ENCODE measurements at regions not wholly inside any gene's neighbourhood (a gene's known extent, or its start where the extent isn't known, plus 50 kb on each side); places are given as distances from the start of the nearest gene placed in this dataset.

GRCh38 chr15:98039596-98039995, 79.1 kb downstream of the ARRDC4 start:
- in situ Hi-C loops (cut with MboI; ENCODE audit: low pct_ligation_motif_present in 1 of 4, low pct_unique_long_range_greater_than_20kb in 1 of 4, low sequenced_read_pairs in 3 of 4) (no loop called here), intact Hi-C loops (cut with DNase I; ENCODE audit: low total_unique reads) (no loop called here)
- Histone ChIP-seq H3K4me1 (no peaks in the 10 kb centered on the region), H3K27me3 (no peaks in the 10 kb centered on the region), H3K9me3 (no peaks in the 10 kb centered on the region), H3K4me3 (no peak overlapping the region), H3K36me3 (no peaks in the 10 kb centered on the region), H3K27ac (no peak overlapping the region)
- DNase-seq = no peak
- TF ChIP-seq EP300 (IDR thresholded peaks at IDR 0.05; ENCODE audit: low read depth) = no peak
- no peak for TF ChIP-seq POLR2AphosphoS5 (IDR thresholded peaks at IDR 0.05)
- TF ChIP-seq POLR2A (IDR thresholded peaks at IDR 0.05) = no peak
- no peak for TF ChIP-seq CTCF (IDR thresholded peaks at IDR 0.05)
- 84 to 94% methylated on average over 4 of the region's 4 CpGs for WGBS, 2 donors (ENCODE audit: low coverage in 1 of 2)

- no peak overlapping the region for H3K27ac ChIP-seq
- H3K4me3 ChIP-seq = no peak overlapping the region
- no peak for DNase-seq
- no peaks in the 10 kb centered on the region for H3K9me3 ChIP-seq
- intact Hi-C loops (cut with DNase I; ENCODE audit: low total_unique reads) (no loop called here), in situ Hi-C loops (cut with MboI; ENCODE audit: low pct_ligation_motif_present in 1 of 4, low pct_unique_long_range_greater_than_20kb in 1 of 4, low sequenced_read_pairs in 3 of 4) (no loop called here)
- TF ChIP-seq POLR2A (IDR thresholded peaks at IDR 0.05) (no peak), POLR2AphosphoS5 (IDR thresholded peaks at IDR 0.05) (no peak), EP300 (IDR thresholded peaks at IDR 0.05; ENCODE audit: low read depth) (no peak), CTCF (IDR thresholded peaks at IDR 0.05) (no peak)
- no peaks in the 10 kb centered on the region for H3K36me3 ChIP-seq
- H3K27me3 ChIP-seq = no peaks in the 10 kb centered on the region
- WGBS, 2 donors (ENCODE audit: low coverage in 1 of 2) = 85% methylated on average over 4 to 5 of the region's 5 CpGs
- H3K4me1 ChIP-seq = no peaks in the 10 kb centered on the region
These were observed 79.6 kb downstream of the ARRDC4 start for GRCh38 chr15:98040146-98040545.

- no peaks in the 10 kb centered on the region for H3K9me3 ChIP-seq
- H3K36me3 ChIP-seq = no peaks in the 10 kb centered on the region
- no peaks in the 10 kb centered on the region for H3K27me3 ChIP-seq
- intact Hi-C loops (cut with DNase I; ENCODE audit: low total_unique reads) = no loop called here
- no peaks in the 10 kb centered on the region for H3K4me1 ChIP-seq
- 78% methylated on average over 9 to 23 of the region's 23 CpGs for WGBS, 2 donors (ENCODE audit: low coverage in 1 of 2)
- in situ Hi-C loops (cut with MboI; ENCODE audit: low pct_ligation_motif_present in 1 of 4, low pct_unique_long_range_greater_than_20kb in 1 of 4, low sequenced_read_pairs in 3 of 4) = no loop called here
- no peak overlapping the region for H3K4me3 ChIP-seq
- no peak for DNase-seq
- no peak overlapping the region for H3K27ac ChIP-seq
- TF ChIP-seq EP300 (IDR thresholded peaks at IDR 0.05; ENCODE audit: low read depth) (no peak), POLR2AphosphoS5 (IDR thresholded peaks at IDR 0.05) (no peak), CTCF (IDR thresholded peaks at IDR 0.05) (no peak), POLR2A (IDR thresholded peaks at IDR 0.05) (no peak)
These were observed 82.9 kb downstream of the ARRDC4 start for GRCh38 chr15:98043160-98044014.

GRCh38 chr15:98051734-98052133, 91.2 kb downstream of the ARRDC4 start:
- H3K36me3 ChIP-seq = no peaks in the 10 kb centered on the region
- H3K4me1 ChIP-seq = no peaks in the 10 kb centered on the region
- H3K4me3 ChIP-seq = no peak overlapping the region
- DNase-seq = no peak
- in situ Hi-C loops (cut with MboI; ENCODE audit: low pct_ligation_motif_present in 1 of 4, low pct_unique_long_range_greater_than_20kb in 1 of 4, low sequenced_read_pairs in 3 of 4) (no loop called here), intact Hi-C loops (cut with DNase I; ENCODE audit: low total_unique reads) (no loop called here)
- H3K9me3 ChIP-seq = peaks cover under 1 to 4% of the 10 kb centered on the region in 2 donors
- WGBS, 2 donors (ENCODE audit: low coverage in 1 of 2) = 75 to 83% methylated on average over 2 to 3 of the region's 3 CpGs
- TF ChIP-seq POLR2AphosphoS5 (IDR thresholded peaks at IDR 0.05) = no peak
- TF ChIP-seq POLR2A (IDR thresholded peaks at IDR 0.05) = no peak
- no peak for TF ChIP-seq CTCF (IDR thresholded peaks at IDR 0.05)
- no peak for TF ChIP-seq EP300 (IDR thresholded peaks at IDR 0.05; ENCODE audit: low read depth)
- no peaks in the 10 kb centered on the region for H3K27me3 ChIP-seq
- no peak overlapping the region for H3K27ac ChIP-seq
